ENCODE measurements at regions not wholly inside any gene's neighbourhood (a gene's known extent, or its start where the extent isn't known, plus 50 kb on each side); places are given as distances from the start of the nearest gene placed in this dataset.

DNA sequence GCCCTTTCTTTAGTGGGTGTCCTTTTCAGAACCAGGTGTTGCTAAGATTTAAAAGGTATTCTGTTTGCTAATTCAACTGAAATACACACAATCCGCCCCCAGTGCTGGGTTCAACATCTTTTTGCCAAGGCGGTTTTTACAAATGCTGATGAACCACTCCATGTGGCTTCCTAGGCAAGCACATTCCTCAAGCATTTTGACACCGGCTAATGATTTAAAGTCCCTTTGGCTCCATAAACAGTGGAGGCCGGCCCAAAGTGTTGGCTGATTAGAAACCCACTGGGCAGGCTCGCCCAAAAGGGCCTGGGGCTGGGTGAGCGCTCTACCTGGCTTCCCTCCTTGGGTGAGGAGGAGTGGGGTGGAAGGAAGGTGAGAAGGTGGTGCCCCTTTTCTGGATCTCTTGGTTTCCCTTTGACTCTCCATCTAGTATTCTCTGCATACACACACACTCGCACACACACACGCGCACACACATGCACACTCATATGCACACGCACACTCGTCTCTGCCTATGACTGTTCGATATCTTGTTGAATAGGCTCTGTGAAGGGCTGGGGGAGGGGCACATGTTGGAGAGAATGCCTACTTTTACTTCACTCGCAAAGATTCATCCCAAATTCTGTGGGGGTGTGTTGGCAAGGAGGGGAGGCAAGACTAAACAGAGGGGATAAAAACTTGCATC is 66.7 kb upstream of the ARMC2 start:
- peaks cover 22% of the 10 kb centered on the region for H3K4me1 ChIP-seq (ENCODE audit: control insufficient read depth, insufficient read depth, low read length)
- peaks cover 21% of the 10 kb centered on the region for H3K27me3 ChIP-seq (ENCODE audit: control insufficient read depth, insufficient read depth, low read length)
- no peaks in the 10 kb centered on the region for H3K9me3 ChIP-seq (ENCODE audit: control insufficient read depth, insufficient read depth, low read depth, low read length)
- no peaks in the 10 kb centered on the region for H3K36me3 ChIP-seq (ENCODE audit: control insufficient read depth, insufficient read depth, low read length)
- peak overlapping the region; percentile 68 for H3K4me3 ChIP-seq (ENCODE audit: low read depth, low read length)
- no peak overlapping the region for H3K9ac ChIP-seq (ENCODE audit: low read length)
- no peak overlapping the region for H3K27ac ChIP-seq (ENCODE audit: low read depth, low read length)

DNA sequence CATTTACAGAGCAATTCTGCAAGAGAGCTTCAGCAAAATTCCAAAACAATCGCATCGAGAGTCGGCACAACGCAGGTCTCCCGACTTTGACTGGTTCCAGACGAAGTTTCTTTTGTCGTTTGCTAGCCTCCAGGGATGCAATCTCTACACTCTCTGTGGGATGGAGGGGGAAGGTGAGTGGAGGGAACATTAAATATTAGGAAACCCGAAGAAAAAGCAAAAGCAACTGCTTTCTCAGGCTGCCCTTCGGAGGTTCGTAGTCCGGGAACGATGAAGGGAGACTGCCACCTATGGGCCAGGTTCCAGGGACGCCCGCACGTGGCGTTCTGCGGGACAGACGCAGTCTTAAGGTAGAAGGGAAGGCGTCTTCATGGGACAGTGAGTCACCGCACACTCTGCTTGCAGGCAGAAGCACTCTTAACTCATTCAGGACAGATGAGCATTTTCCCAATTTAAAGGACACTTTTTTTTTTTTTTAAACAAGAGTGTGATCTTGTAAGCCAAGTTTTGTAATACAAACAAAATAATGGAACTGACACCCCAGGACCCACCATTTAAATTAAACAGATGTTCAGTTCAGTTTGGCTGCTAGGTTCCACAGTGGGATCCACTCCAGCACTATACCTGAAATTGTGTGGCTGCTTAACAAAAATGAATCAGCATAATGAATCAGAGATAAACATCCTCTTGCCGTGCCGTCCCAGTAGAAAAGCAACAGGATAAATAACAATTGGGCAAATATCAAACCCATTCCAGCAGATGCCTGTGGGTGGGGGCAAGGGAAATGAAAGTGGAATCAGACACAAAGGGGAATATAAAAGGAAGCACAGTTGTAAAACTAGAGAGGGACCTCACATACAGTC is 65.8 kb upstream of the ARMC2 start:
- Histone ChIP-seq H3K9ac (ENCODE audit: low read length) (peak overlapping the region; percentile 41), H3K4me3 (ENCODE audit: low read depth, low read length) (peak overlapping the region; percentile 68), H3K36me3 (ENCODE audit: control insufficient read depth, insufficient read depth, low read length) (no peaks in the 10 kb centered on the region), H3K9me3 (ENCODE audit: control insufficient read depth, insufficient read depth, low read depth, low read length) (no peaks in the 10 kb centered on the region), H3K27ac (ENCODE audit: low read depth, low read length) (no peak overlapping the region), H3K27me3 (ENCODE audit: control insufficient read depth, insufficient read depth, low read length) (peaks cover 21% of the 10 kb centered on the region), H3K4me1 (ENCODE audit: control insufficient read depth, insufficient read depth, low read length) (peaks cover 22% of the 10 kb centered on the region)

GRCh38 chr6:108785653-108786052 is 62.6 kb upstream of the ARMC2 start:
- no peaks in the 10 kb centered on the region for H3K36me3 ChIP-seq (ENCODE audit: control insufficient read depth, insufficient read depth, low read length)
- no peaks in the 10 kb centered on the region; the same call in 1 of the 2 replicates for H3K9me3 ChIP-seq (ENCODE audit: control insufficient read depth, insufficient read depth, low read depth, low read length)
- no peak overlapping the region for H3K27ac ChIP-seq (ENCODE audit: low read depth, low read length)
- peaks cover 13% of the 10 kb centered on the region for H3K4me1 ChIP-seq (ENCODE audit: control insufficient read depth, insufficient read depth, low read length)
- H3K9ac ChIP-seq (ENCODE audit: low read length): no peak overlapping the region
- H3K4me3 ChIP-seq (ENCODE audit: low read depth, low read length): no peak overlapping the region
- H3K27me3 ChIP-seq (ENCODE audit: control insufficient read depth, insufficient read depth, low read length): peaks cover 21% of the 10 kb centered on the region

GRCh38 chr6:108788416-108788815 is 59.8 kb upstream of the ARMC2 start:
- H3K27ac ChIP-seq (ENCODE audit: low read depth, low read length): no peak overlapping the region
- no peaks in the 10 kb centered on the region; the same call in 1 of the 2 replicates for H3K9me3 ChIP-seq (ENCODE audit: control insufficient read depth, insufficient read depth, low read depth, low read length)
- no peaks in the 10 kb centered on the region for H3K36me3 ChIP-seq (ENCODE audit: control insufficient read depth, insufficient read depth, low read length)
- peaks cover 4% of the 10 kb centered on the region; the same call in 1 of the 2 replicates for H3K27me3 ChIP-seq (ENCODE audit: control insufficient read depth, insufficient read depth, low read length)
- H3K9ac ChIP-seq (ENCODE audit: low read length): no peak overlapping the region
- no peaks in the 10 kb centered on the region for H3K4me1 ChIP-seq (ENCODE audit: control insufficient read depth, insufficient read depth, low read length)
- no peak overlapping the region for H3K4me3 ChIP-seq (ENCODE audit: low read depth, low read length)

DNA sequence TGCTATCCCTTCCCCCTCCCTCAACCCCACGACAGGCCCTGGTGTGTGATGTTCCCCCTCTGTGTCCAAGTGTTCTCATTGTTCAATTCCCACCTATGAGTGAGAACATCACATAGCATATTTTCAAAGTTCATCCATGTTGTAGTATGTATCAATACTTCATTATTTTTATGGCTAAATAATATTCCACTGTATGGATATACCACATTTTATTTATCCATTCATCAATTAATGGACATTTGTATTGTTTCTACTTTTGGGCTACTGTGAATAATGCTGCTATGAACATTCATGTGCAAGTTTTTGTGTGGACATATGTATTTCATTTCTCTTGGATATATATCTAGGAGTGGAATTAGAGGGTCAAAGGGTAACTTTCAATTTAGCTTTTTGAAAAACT is 58.7 kb upstream of the ARMC2 start:
- Histone ChIP-seq H3K4me1 (ENCODE audit: control insufficient read depth, insufficient read depth, low read length) (no peaks in the 10 kb centered on the region), H3K27ac (ENCODE audit: low read depth, low read length) (no peak overlapping the region), H3K9me3 (ENCODE audit: control insufficient read depth, insufficient read depth, low read depth, low read length) (no peaks in the 10 kb centered on the region; the same call in 1 of the 2 replicates), H3K9ac (ENCODE audit: low read length) (no peak overlapping the region), H3K27me3 (ENCODE audit: control insufficient read depth, insufficient read depth, low read length) (no peaks in the 10 kb centered on the region; the same call in 1 of the 2 replicates), H3K4me3 (ENCODE audit: low read depth, low read length) (no peak overlapping the region), H3K36me3 (ENCODE audit: control insufficient read depth, insufficient read depth, low read length) (no peaks in the 10 kb centered on the region)

DNA sequence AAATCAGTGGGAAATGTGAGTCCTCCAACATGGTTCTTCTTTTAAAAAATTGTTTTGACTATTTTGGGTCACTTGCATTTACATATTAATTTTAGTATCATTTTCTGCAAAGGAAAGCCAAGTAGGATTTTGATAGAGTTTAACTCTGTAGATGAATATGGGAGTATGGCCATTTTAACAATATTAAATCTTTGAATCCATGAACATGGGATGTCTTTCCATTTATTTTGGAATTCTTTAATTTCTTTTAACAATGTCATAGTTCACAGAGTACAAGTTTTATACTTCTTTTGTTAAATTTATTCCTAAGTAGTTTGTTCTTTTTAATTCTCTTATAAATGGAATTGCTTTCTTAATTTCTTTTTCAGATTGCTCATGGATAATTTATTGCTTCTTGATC is 56.5 kb upstream of the ARMC2 start:
- Histone ChIP-seq H3K9me3 (ENCODE audit: control insufficient read depth, insufficient read depth, low read depth, low read length) (no peaks in the 10 kb centered on the region; the same call in 1 of the 2 replicates), H3K36me3 (ENCODE audit: control insufficient read depth, insufficient read depth, low read length) (no peaks in the 10 kb centered on the region), H3K4me3 (ENCODE audit: low read depth, low read length) (no peak overlapping the region), H3K27ac (ENCODE audit: low read depth, low read length) (no peak overlapping the region), H3K4me1 (ENCODE audit: control insufficient read depth, insufficient read depth, low read length) (no peaks in the 10 kb centered on the region), H3K27me3 (ENCODE audit: control insufficient read depth, insufficient read depth, low read length) (no peaks in the 10 kb centered on the region), H3K9ac (ENCODE audit: low read length) (no peak overlapping the region)

GRCh38 chr6:108793516-108794251 is 54.5 kb upstream of the ARMC2 start:
- Histone ChIP-seq H3K9me3 (ENCODE audit: control insufficient read depth, insufficient read depth, low read depth, low read length) (no peaks in the 10 kb centered on the region; the same call in 1 of the 2 replicates), H3K4me3 (ENCODE audit: low read depth, low read length) (no peak overlapping the region), H3K9ac (ENCODE audit: low read length) (no peak overlapping the region), H3K36me3 (ENCODE audit: control insufficient read depth, insufficient read depth, low read length) (no peaks in the 10 kb centered on the region), H3K4me1 (ENCODE audit: control insufficient read depth, insufficient read depth, low read length) (peaks cover 4% of the 10 kb centered on the region; the same call in 1 of the 2 replicates), H3K27me3 (ENCODE audit: control insufficient read depth, insufficient read depth, low read length) (no peaks in the 10 kb centered on the region), H3K27ac (ENCODE audit: low read depth, low read length) (no peak overlapping the region)

GRCh38 chr6:108795122-108795521 is 53.1 kb upstream of the ARMC2 start:
- H3K27ac ChIP-seq (ENCODE audit: low read depth, low read length): no peak overlapping the region
- H3K36me3 ChIP-seq (ENCODE audit: control insufficient read depth, insufficient read depth, low read length): no peaks in the 10 kb centered on the region
- H3K27me3 ChIP-seq (ENCODE audit: control insufficient read depth, insufficient read depth, low read length): no peaks in the 10 kb centered on the region
- H3K9ac ChIP-seq (ENCODE audit: low read length): no peak overlapping the region
- no peaks in the 10 kb centered on the region for H3K9me3 ChIP-seq (ENCODE audit: control insufficient read depth, insufficient read depth, low read depth, low read length)
- peaks cover 7% of the 10 kb centered on the region; the same call in 1 of the 2 replicates for H3K4me1 ChIP-seq (ENCODE audit: control insufficient read depth, insufficient read depth, low read length)
- no peak overlapping the region for H3K4me3 ChIP-seq (ENCODE audit: low read depth, low read length)

- Histone ChIP-seq H3K4me1 (ENCODE audit: control insufficient read depth, insufficient read depth, low read length) (peaks cover 7% of the 10 kb centered on the region; the same call in 1 of the 2 replicates), H3K9me3 (ENCODE audit: control insufficient read depth, insufficient read depth, low read depth, low read length) (no peaks in the 10 kb centered on the region), H3K9ac (ENCODE audit: low read length) (no peak overlapping the region), H3K36me3 (ENCODE audit: control insufficient read depth, insufficient read depth, low read length) (no peaks in the 10 kb centered on the region), H3K4me3 (ENCODE audit: low read depth, low read length) (no peak overlapping the region), H3K27ac (ENCODE audit: low read depth, low read length) (no peak overlapping the region), H3K27me3 (ENCODE audit: control insufficient read depth, insufficient read depth, low read length) (no peaks in the 10 kb centered on the region)
These were observed 52.4 kb upstream of the ARMC2 start for GRCh38 chr6:108795814-108796213.

- no peaks in the 10 kb centered on the region for H3K36me3 ChIP-seq (ENCODE audit: control insufficient read depth, insufficient read depth, low read length)
These were observed 51.3 kb upstream of the ARMC2 start for GRCh38 chr6:108796875-108797274.

More at GRCh38 chr6:108796875-108797274, 51.3 kb upstream of the ARMC2 start:
- Histone ChIP-seq H3K4me3 (ENCODE audit: low read depth, low read length) (no peak overlapping the region), H3K4me1 (ENCODE audit: control insufficient read depth, insufficient read depth, low read length) (peaks cover 7% of the 10 kb centered on the region; the same call in 1 of the 2 replicates), H3K27ac (ENCODE audit: low read depth, low read length) (no peak overlapping the region), H3K9ac (ENCODE audit: low read length) (no peak overlapping the region), H3K27me3 (ENCODE audit: control insufficient read depth, insufficient read depth, low read length) (no peaks in the 10 kb centered on the region), H3K9me3 (ENCODE audit: control insufficient read depth, insufficient read depth, low read depth, low read length) (no peaks in the 10 kb centered on the region)

All from HUES6 (cell line).